ENCODE measurements at regions not wholly inside any gene's neighbourhood (a gene's known extent, or its start where the extent isn't known, plus 50 kb on each side); places are given as distances from the start of the nearest gene placed in this dataset.

- no peak for TF ChIP-seq CTCF (optimal IDR thresholded peaks at IDR 0.05 in 1 of 3, IDR thresholded peaks at IDR 0.05 in 1 of 3, conservative IDR thresholded peaks at IDR 0.05 in 1 of 3; ENCODE audit: extremely low read depth in 1 of 3, insufficient read depth in 2 of 3, low read length in 3 of 3)
- no peak for TF ChIP-seq EZH2 (IDR thresholded peaks at IDR 0.05; ENCODE audit: low read length)
These were observed 139.2 kb downstream of the HGF start for GRCh38 chr7:81630600-81630999.
